ENCODE measurements at regions not wholly inside any gene's neighbourhood (a gene's known extent, or its start where the extent isn't known, plus 50 kb on each side); places are given as distances from the start of the nearest gene placed in this dataset.

DNA sequence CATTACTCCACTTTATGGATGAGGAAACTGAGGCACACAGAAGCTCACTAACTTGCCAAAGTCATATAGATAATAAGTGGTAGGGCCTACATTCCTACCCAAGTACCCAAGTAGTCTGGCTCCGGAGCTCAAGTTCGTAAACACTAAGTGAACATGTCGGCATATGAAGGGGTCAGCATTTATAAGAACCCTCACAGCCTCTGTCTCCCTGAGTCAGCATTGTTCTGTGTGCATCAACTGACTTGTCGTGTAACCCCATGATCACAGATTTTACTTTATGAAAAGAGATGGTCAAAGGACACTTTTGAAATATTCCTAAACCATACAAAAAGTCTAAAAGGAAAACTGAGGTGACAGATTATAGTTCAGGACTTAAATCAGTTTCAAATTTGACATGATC lies 260.1 kb upstream of the CCDC54 start:
- DNase-seq, result no peak
- no peak overlapping the region for H3K4me3 Mint-ChIP-seq

GRCh38 chr3:107117922-107118536 lies 259.2 kb upstream of the CCDC54 start:
- DNase-seq (no peak), ATAC-seq (no peak)
- no peaks in the 10 kb centered on the region for H3K9me3 Mint-ChIP-seq
- no peak overlapping the region for H3K4me3 Mint-ChIP-seq
- no peaks in the 10 kb centered on the region for H3K4me1 Mint-ChIP-seq
- peaks cover 8% of the 10 kb centered on the region for H3K27me3 Mint-ChIP-seq
- no peak overlapping the region for H3K27ac Mint-ChIP-seq

More for the DNA sequence above, 260.1 kb upstream of the CCDC54 start:
- Mint-ChIP-seq H3K27ac (no peak overlapping the region), H3K27me3 (peaks cover 8% of the 10 kb centered on the region), H3K9me3 (no peaks in the 10 kb centered on the region), H3K4me1 (no peaks in the 10 kb centered on the region)
- no peak for ATAC-seq

DNA sequence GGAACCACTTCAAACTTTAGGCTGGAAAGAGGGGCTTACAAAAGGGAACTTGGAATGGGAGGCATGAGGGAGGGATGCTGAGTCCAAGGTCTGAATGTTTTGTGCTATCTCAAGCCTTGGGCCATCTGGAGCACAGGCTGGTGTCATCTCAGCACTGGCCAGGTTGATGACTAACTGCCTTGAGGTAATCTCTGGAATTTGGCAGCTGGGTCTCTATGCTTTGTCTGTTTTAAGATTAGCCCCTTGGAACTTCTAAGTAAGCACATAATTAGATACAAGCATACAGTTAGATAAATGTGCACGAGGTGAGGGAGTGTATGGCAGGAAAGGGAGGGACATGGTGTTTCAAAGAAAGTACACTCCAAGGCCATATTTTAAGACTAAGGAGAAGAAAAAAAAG lies 252.4 kb upstream of the CCDC54 start:
- Mint-ChIP-seq H3K9me3 (no peaks in the 10 kb centered on the region), H3K4me1 (no peaks in the 10 kb centered on the region), H3K27ac (no peak overlapping the region), H3K27me3 (peaks cover 9% of the 10 kb centered on the region), H3K4me3 (no peak overlapping the region)
- no peak for ATAC-seq
- no peak for DNase-seq

GRCh38 chr3:107128946-107129345 lies 248.3 kb upstream of the CCDC54 start:
- H3K9me3 Mint-ChIP-seq, result no peaks in the 10 kb centered on the region
- H3K27ac Mint-ChIP-seq, result no peak overlapping the region
- H3K27me3 Mint-ChIP-seq, result peaks cover 9% of the 10 kb centered on the region
- no peak for DNase-seq
- no peak overlapping the region for H3K4me3 Mint-ChIP-seq
- no peaks in the 10 kb centered on the region for H3K4me1 Mint-ChIP-seq
- no peak for ATAC-seq

DNA sequence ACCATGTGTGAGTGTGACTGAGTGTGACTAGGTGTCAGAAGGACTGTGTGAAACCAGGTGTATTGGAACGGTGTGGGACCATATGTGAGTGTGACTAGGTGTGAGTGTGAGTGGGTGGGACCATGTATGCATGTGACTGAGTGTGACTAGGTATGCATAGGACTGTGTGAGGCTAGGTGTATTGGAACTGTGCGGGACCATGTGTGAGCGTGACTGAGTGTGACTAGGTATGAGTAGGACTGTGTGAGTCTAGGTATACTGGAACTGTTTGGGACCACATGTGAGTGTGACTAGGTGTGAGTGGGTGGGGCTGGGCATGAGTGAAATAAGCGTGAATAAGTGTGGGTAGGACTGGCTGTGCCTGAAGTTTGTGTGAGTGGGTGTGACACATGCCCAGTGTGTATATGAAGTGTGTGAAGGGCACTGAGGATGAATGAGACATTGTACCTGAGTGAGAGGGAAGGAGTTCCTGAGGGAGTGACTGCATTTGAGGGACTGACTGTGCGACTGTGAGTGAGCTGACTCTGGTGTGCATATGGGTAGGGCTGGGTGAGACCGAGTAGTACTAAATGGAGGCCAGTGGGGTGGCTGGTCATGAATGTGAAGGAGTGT lies 247.0 kb upstream of the CCDC54 start:
- Mint-ChIP-seq H3K27ac (no peak overlapping the region), H3K9me3 (no peaks in the 10 kb centered on the region), H3K27me3 (peaks cover 2% of the 10 kb centered on the region), H3K4me1 (no peaks in the 10 kb centered on the region), H3K4me3 (no peak overlapping the region)
- no peak for DNase-seq
- ATAC-seq, result peak; percentile 20

GRCh38 chr3:107132674-107133073 lies 244.6 kb upstream of the CCDC54 start:
- Mint-ChIP-seq H3K9me3 (no peaks in the 10 kb centered on the region), H3K4me3 (no peak overlapping the region), H3K4me1 (no peaks in the 10 kb centered on the region), H3K27me3 (no peaks in the 10 kb centered on the region), H3K27ac (no peak overlapping the region)
- DNase-seq (no peak), ATAC-seq (no peak)

GRCh38 chr3:107133891-107134290 lies 243.3 kb upstream of the CCDC54 start:
- Mint-ChIP-seq H3K9me3 (no peaks in the 10 kb centered on the region), H3K27ac (no peak overlapping the region), H3K4me1 (no peaks in the 10 kb centered on the region), H3K4me3 (no peak overlapping the region), H3K27me3 (no peaks in the 10 kb centered on the region)
- no peak for DNase-seq
- ATAC-seq, result no peak

DNA sequence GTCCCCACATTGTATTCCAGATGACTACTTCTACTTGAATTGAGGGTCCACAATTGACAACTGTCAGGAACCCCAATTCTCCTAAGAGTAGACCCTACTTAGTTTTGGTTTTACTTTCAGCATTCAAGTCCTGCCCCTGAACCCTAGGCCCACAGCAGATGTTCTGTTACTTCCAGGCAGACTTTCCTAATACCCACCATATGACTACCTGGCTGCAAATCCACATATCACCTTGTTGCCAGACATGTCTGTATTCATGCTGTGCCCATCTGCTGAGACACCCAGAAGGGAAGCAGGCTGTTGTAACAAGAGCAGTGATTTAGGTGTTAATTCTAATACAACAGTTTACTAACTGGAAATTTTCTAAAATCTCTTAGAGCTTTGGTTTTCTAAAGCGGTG lies 235.1 kb upstream of the CCDC54 start:
- H3K27me3 Mint-ChIP-seq, result peaks cover 7% of the 10 kb centered on the region
- no peaks in the 10 kb centered on the region for H3K4me1 Mint-ChIP-seq
- DNase-seq (no peak), ATAC-seq (no peak)
- no peak overlapping the region for H3K4me3 Mint-ChIP-seq
- H3K27ac Mint-ChIP-seq, result no peak overlapping the region
- H3K9me3 Mint-ChIP-seq, result peaks cover 0 to 5% of the 10 kb centered on the region in 2 donors

DNA sequence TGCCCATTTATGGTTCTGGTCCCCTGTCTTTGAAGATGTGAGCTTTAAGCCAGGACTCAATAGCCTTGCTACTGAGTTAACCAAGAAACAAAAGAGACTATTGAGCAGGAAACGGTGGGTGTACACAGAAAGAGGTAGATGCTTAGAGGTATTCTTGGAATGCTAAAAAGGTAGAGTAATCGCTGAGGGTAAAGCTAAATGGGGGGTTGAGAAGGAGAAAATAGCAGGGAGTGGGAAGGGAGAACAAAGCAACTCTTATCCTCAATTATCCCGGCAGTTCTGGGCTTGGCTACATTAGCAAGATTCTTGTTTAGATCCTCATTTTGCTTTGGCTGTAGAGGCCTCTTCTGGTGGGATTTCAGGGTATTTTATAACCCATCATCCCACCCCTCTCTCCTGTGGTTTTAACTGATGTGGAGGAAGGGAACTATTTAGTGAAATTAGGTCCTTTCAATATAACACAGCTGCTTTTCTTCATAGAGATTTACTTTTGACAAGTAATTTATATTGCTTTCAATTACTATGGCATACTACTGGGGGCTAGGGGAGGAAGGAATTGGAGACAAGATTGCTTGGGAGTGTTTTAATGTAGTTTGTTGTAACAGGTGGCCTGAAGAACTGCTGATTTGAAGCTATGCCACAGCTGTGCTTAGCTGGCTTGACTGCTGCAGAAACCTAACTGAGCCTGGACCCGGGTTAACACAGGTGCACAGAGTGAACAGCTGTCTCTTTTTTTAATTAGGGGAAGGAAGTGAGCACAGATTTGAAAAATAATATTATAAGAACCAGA lies 234.3 kb upstream of the CCDC54 start:
- ATAC-seq, result no peak
- Mint-ChIP-seq H3K27me3 (peaks cover 7% of the 10 kb centered on the region), H3K4me3 (no peak overlapping the region), H3K9me3 (peaks cover 0 to 5% of the 10 kb centered on the region in 2 donors), H3K27ac (no peak overlapping the region), H3K4me1 (no peaks in the 10 kb centered on the region)
- no peak for DNase-seq

DNA sequence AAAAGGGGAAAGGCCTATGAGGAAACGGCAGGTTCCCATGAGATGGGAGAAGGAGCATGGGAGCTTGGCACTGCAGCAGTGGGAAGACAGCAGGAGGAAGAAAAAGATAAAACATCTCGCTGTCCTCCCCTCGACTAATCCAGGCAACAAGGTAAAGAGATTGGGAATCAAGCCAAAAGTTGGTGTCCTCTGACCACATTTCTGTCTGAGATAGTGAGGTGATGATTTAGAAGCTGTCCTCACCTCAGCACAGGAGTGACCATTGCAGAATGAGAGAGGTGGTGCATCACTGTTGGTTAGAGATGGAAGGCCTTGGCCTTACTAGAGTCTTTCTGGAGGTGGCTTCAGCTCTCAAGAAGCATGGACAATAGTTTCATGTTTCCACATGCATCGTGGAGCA lies 226.6 kb upstream of the CCDC54 start:
- no peaks in the 10 kb centered on the region for H3K4me1 Mint-ChIP-seq
- H3K4me3 Mint-ChIP-seq, result no peak overlapping the region
- ATAC-seq (no peak), DNase-seq (no peak)
- no peaks in the 10 kb centered on the region for H3K27me3 Mint-ChIP-seq
- H3K27ac Mint-ChIP-seq, result no peak overlapping the region
- H3K9me3 Mint-ChIP-seq, result peaks cover 4 to 8% of the 10 kb centered on the region in 2 donors

DNA sequence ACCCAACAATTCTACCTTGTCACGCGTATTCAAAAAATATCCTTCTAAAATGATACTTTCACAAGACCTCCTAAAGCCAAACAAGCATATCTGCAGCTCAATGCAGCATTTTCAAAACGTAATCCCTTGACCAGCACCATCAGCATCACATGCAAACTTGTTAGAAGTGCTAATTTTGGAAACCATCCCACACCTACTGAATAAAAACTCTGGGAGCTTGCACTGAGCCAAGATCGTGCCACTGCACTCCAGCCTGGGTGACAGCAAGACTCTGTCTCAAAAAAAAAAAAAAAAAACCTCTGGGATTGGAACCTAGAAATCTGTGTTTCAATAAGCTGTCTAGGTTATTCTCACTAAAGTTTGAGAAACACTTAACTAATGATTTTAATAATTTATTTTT lies 223.3 kb upstream of the CCDC54 start:
- ATAC-seq, result no peak
- H3K27ac Mint-ChIP-seq, result no peak overlapping the region
- no peaks in the 10 kb centered on the region for H3K4me1 Mint-ChIP-seq
- no peaks in the 10 kb centered on the region for H3K27me3 Mint-ChIP-seq
- no peak for DNase-seq
- peaks cover 19 to 29% of the 10 kb centered on the region in 2 donors for H3K9me3 Mint-ChIP-seq
- H3K4me3 Mint-ChIP-seq, result no peak overlapping the region

DNA sequence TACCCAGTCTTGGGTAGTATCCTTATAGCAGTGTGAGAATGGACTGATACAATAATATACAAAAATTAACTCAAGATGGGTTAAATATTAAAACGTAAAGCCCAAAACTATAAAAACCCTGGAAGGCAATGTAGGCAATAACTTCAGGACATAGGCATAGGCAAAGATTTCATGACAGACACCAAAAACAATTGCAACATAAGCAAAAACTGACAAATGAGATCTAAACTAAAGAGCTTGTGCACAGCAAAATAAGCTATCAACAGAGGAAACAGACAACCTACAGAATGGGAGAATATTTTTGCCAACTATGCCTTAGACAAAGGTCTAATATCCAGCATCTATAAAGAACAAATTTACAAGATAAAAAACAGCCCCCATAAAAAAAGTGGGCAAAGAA lies 204.8 kb upstream of the CCDC54 start:
- H3K27me3 Mint-ChIP-seq, result peaks cover 14% of the 10 kb centered on the region
- no peak overlapping the region for H3K4me3 Mint-ChIP-seq
- H3K4me1 Mint-ChIP-seq, result no peaks in the 10 kb centered on the region
- ATAC-seq (no peak), DNase-seq (no peak)
- no peak overlapping the region for H3K27ac Mint-ChIP-seq
- peaks cover 9 to 60% of the 10 kb centered on the region in 2 donors for H3K9me3 Mint-ChIP-seq

DNA sequence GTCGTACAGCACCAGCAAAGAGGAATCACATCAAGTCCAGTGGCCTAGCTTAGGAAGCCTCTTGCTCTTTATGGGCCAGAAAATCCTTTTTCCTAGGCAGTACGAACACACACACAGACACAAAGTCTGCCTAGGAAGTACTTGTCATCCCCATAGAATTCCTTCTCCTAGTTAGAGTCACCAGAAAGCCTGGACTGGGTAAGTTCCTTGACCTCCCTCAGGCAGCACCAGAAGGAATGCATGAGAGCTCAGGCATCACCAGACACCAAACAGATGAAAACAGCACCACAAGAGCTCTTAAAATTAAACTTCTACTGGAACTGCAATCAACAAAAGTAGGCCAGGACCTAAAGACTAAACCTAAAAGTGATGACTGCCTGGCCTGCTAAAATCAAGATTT lies 192.9 kb upstream of the CCDC54 start:
- no peak overlapping the region for H3K27ac Mint-ChIP-seq
- DNase-seq (no peak), ATAC-seq (no peak)
- H3K4me1 Mint-ChIP-seq, result no peaks in the 10 kb centered on the region
- peaks cover 3% of the 10 kb centered on the region for H3K27me3 Mint-ChIP-seq
- H3K9me3 Mint-ChIP-seq, result no peaks in the 10 kb centered on the region
- no peak overlapping the region for H3K4me3 Mint-ChIP-seq

GRCh38 chr3:107188262-107188661 lies 189.0 kb upstream of the CCDC54 start:
- Mint-ChIP-seq H3K27ac (no peak overlapping the region), H3K4me3 (no peak overlapping the region), H3K4me1 (no peaks in the 10 kb centered on the region), H3K9me3 (no peaks in the 10 kb centered on the region), H3K27me3 (no peaks in the 10 kb centered on the region)
- ATAC-seq (no peak), DNase-seq (no peak)

GRCh38 chr3:107189158-107189791 lies 188.0 kb upstream of the CCDC54 start:
- H3K9me3 Mint-ChIP-seq, result no peaks in the 10 kb centered on the region
- no peak for DNase-seq
- no peaks in the 10 kb centered on the region for H3K4me1 Mint-ChIP-seq
- H3K27me3 Mint-ChIP-seq, result no peaks in the 10 kb centered on the region
- H3K4me3 Mint-ChIP-seq, result no peak overlapping the region
- no peak for ATAC-seq
- H3K27ac Mint-ChIP-seq, result no peak overlapping the region

DNA sequence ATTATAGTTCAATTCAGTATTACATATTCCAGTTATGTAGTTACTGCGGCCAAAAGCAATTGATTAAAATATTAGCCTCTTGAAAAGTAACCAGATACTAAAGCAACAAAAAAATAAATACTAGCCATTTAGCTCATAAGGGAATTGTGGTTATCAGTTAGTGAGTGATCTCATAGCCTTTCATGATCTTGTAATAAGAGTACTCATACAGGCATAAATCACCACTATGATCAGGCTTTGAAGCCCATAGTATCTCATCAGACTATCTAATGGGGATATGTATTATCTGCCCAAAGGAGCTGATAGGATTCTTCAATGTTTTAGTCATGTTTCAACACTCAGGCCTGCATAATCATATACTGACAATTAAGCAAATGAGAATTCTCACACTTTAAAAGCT lies 184.1 kb upstream of the CCDC54 start:
- Mint-ChIP-seq H3K4me1 (no peaks in the 10 kb centered on the region), H3K27ac (no peak overlapping the region), H3K4me3 (no peak overlapping the region), H3K9me3 (no peaks in the 10 kb centered on the region), H3K27me3 (peaks cover 13% of the 10 kb centered on the region)
- no peak for ATAC-seq
- no peak for DNase-seq
